ENCODE measurements at regions not wholly inside any gene's neighbourhood (a gene's known extent, or its start where the extent isn't known, plus 50 kb on each side); places are given as distances from the start of the nearest gene placed in this dataset.

- no peak for DNase-seq (ENCODE audit: low read depth in 3 of 3, low spot score in 1 of 3)
Measured at GRCh38 chr15:31551323-31551722, 224.7 kb downstream of the KLF13 start.

- DNase-seq (ENCODE audit: low read depth in 3 of 3, low spot score in 1 of 3), result no peak
Measured at GRCh38 chr15:31552482-31553099, 226.0 kb downstream of the KLF13 start.

- DNase-seq (ENCODE audit: low read depth in 3 of 3, low spot score in 1 of 3), result no peak
Measured at GRCh38 chr15:31554261-31554660, 227.6 kb downstream of the KLF13 start.

GRCh38 chr15:31555022-31555421, 228.4 kb downstream of the KLF13 start:
- DNase-seq (ENCODE audit: low read depth in 3 of 3, low spot score in 1 of 3), result no peak

DNA sequence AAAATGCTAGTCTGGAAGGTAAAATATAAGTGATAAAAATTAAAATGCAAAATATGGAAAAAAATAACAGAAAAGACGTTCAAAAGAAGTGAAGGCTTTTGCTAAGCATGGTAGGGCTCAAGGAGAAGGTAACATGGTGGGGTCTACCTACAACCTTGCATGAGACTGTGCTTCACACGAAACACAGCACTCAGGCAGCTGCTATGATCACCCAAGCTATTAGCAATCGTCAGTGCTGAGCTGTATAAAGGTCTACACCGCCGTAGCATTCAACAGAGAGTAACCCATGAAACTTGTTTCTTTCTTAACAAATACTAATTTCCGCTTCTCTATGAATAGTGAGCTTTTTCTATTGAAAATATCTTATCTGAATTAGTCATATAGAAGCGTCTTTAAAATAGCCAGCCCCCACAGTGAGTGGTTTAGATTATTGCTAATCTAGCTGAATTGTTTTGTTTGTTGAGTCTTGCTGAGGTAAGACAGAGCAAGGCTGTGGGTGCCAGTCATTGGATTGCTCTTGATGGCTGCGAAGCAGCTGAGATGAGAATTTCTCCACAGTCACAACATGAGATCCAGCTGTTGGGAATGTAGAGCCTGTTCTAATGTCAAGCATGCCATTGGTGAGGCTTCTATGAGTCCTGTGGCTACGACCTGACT, 230.0 kb downstream of the KLF13 start:
- DNase-seq (ENCODE audit: low read depth in 3 of 3, low spot score in 1 of 3), result no peak

- no peak for DNase-seq (ENCODE audit: low read depth in 3 of 3, low spot score in 1 of 3)
Measured at GRCh38 chr15:31557899-31558298, 231.3 kb downstream of the KLF13 start.

DNA sequence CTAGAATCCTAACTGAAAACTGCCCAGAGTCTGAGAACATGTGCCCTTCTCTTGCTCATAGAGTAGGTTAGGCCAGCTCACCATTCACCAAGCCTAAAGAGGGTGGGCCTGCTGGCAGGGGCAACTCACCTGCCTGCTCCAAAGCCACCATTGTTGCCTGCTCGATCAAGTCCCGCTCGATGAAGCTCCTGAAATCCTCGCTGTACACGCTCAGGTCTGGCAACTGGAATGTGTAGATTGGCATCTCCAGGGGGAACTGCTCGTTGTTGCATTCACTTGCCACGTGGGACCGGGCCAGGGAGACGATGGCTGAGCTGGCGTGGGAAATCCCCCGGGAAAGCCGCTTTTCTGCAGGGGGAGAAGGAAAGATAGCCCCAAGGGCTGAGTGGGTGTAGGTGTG, 232.2 kb downstream of the KLF13 start:
- no peak for DNase-seq (ENCODE audit: low read depth in 3 of 3, low spot score in 1 of 3)

- no peak for DNase-seq (ENCODE audit: low read depth in 3 of 3, low spot score in 1 of 3)
Measured at GRCh38 chr15:31559786-31560185, 233.2 kb downstream of the KLF13 start.

DNA sequence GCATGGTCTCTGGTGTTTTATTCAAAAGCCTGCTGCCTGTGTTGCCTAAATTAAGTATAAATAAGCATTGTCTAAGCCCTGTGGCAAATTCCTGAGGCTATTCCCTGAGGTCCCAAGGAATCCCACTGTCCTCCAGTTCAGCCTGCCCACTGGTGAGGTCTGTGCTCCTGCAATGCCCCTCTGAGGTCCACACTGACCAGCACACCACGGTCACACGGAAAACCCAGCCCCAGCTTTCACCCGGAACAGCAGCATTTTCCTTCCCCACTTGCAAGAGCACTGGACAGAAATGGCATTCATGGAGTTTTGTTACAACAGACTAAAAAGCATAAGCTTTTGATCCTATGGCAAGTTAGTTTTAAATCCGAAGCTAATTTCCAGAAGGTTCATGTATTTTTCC, 234.0 kb downstream of the KLF13 start:
- DNase-seq (ENCODE audit: low read depth in 3 of 3, low spot score in 1 of 3), result no peak

DNA sequence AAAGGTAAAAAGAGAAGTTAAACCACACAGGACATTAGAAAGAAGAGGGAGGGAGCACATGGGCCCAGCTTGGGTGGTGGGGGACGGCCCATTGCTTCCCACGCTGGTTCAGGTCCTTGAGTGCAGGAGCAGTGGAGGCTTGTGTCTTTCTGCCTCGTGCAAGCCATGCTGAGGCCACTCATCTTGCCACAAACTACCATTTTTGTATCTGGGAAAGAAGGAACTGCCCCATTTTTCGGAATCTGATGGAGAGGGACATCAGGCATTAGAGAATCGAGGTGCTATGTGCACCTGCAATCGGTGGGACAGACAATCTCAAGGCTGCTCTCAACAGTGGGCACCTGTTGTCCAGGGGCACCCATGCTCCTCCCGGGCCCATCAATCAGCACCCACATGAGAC, 234.5 kb downstream of the KLF13 start:
- no peak for DNase-seq (ENCODE audit: low read depth in 3 of 3, low spot score in 1 of 3)

DNA sequence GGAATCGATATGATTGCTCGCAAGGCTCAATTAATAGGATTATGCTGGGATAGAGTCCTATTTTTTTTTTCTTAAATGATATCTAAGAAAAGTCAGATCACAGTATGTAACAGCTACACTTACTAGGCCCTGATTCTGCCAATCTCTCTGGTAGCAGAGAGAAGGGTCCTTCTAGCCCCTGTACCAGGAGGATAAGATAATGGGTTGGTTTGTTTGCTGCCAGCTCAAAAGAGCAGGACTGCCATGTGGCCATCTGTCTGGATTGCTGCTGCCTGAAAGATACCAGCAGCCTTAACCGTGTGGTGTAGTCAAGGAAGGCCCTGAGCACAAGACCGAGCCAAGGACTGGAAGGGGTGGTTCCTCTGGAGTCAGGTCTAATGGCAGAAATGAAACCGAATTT, 236.4 kb downstream of the KLF13 start:
- DNase-seq (ENCODE audit: low read depth in 3 of 3, low spot score in 1 of 3), result no peak

DNA sequence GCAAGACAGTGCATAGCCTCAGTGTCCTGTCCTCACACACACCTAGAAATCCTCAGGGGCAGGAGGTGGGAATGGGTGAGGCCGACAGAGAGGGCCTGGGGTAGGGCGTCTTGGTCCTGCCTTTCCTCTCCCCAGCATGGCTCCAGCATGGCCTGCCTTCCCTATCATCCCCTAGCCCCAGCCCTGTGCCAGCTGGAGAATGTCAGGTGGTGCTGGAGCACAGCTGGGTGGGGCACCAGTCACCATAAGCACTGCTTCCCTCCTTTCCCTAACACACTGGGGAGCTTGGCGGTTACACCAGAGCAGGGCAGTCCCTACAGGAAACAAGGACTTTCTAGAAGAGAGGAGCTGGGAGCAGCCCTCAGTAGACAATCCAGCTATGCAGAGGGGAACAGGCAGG, 236.8 kb downstream of the KLF13 start:
- no peak for DNase-seq (ENCODE audit: low read depth in 3 of 3, low spot score in 1 of 3)

DNA sequence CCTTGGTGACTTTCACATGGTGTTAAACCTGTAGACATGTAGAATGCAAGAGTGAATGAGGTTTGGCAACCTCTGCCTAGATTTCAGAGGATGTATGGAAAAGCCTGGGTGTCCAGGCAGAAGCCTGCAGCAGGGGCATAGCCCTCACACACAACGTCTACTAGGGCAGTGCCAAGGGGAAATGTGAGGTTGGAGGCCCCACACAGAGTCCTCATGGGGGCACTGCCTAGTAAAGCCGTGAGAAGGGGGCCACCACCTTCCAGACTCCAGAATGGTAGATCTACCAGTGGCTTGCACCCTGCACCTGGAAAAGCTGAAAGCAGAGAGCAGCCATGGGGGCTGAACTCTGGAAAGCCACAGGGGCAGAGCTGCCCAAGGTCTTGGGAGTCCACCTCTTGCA, 241.2 kb downstream of the KLF13 start:
- no peak for DNase-seq (ENCODE audit: low read depth in 3 of 3, low spot score in 1 of 3)

GRCh38 chr15:31569836-31570235, 243.2 kb downstream of the KLF13 start:
- no peak for DNase-seq (ENCODE audit: low read depth in 3 of 3, low spot score in 1 of 3)

DNA sequence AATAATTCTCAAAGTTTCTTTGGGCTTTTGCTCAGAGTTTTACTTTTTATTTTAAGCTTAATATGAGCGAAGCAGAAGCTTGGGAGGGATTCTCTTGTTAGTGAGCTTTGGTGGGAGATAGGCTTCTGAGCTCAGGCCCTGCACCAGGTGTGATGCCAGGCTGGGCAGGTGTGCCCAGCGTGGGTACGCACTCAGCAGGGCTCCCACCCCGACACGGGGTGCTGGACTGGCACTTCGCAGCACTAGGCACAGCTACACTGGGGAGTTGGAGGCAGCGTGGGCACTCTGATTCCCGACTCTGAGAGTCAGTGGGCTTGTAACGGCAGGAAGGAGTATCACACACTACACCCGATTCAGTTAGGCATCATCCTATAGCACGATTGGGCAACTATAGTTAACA, 244.0 kb downstream of the KLF13 start:
- DNase-seq (ENCODE audit: low read depth in 3 of 3, low spot score in 1 of 3), result no peak

GRCh38 chr15:31571676-31572075, 245.0 kb downstream of the KLF13 start:
- DNase-seq (ENCODE audit: low read depth in 3 of 3, low spot score in 1 of 3), result no peak

- DNase-seq (ENCODE audit: low read depth in 3 of 3, low spot score in 1 of 3), result no peak
Measured at GRCh38 chr15:31573759-31574158, 247.1 kb downstream of the KLF13 start.

DNA sequence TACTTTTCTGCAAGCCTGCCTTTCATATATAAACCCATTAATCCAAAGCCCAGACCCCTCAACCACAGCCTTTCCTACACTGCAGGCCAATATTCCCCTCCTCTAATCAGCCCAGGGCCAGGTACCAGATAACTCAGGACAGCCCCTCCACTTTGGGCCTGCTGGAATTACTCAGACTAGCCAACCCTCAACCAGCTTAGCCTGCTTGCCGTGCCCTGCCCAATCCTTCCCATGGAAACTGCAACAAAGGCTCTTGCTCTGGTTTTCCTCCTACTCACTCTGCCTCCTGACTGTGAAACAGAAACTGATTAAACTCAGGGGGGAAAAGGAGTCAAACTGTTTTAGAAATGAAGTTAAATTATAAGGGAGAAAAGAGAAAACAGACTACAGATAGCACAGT, 248.1 kb downstream of the KLF13 start:
- DNase-seq (ENCODE audit: low read depth in 3 of 3, low spot score in 1 of 3), result no peak

DNA sequence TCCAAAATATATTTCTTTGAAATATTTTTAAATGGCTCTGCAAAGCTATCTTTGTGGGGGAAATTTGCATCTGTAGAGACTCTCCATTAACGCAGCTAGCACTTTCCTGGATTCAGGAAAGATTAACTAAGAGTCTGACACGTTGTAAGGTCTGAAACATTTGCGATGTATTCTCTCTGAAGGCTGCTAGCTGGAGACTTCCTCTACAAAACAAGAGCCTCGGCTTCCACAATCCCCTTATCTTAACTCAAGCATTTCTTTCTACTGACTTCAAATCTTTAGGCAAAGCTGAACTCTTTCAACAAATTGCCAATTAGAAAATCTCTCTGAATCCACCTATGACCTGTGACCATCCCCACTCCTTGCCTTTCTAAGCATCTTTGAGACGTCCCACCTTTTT, 250.5 kb downstream of the KLF13 start:
- no peak for DNase-seq (ENCODE audit: low read depth in 3 of 3, low spot score in 1 of 3)

- no peak for DNase-seq (ENCODE audit: low read depth in 3 of 3, low spot score in 1 of 3)
Measured at GRCh38 chr15:31579282-31579681, 252.6 kb downstream of the KLF13 start.

DNA sequence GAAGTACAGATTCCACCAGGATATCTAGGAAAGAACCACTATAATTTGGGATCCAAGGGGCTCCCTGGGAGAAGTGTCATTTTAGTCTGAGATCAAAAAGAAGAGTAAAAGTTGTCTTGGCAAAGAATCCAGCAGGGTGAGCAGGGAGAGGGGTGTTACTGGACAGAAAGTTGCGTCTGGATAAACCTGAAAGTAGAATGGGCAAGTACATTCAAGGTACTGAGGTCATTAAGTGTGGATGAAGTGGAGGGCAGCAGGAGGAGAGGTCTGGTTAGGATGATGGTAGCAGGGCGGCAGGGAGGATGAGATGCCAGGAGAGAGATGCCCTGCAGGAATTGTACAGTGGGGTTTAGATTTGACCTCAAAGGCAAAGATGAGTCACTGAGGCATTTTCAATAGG, 253.3 kb downstream of the KLF13 start:
- no peak for DNase-seq (ENCODE audit: low read depth in 3 of 3, low spot score in 1 of 3)

DNA sequence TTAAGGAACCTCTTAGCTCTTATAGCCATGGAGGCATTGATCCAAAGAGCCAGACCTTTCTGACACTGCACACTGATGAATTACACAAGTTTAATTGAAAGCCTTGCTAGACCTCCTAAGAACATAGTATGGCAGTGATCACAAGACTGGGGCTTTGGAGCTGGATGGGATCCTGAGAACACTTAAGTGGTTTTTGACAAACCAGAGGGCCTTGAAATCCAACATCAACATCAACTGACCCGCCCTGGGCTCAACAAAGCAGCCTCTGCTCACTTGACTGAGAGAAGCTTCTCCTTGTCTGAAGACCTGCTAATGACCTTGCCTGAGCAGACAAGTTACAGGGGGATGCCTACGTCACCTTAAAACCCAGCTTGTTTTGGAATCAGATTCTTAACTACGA, 257.6 kb downstream of the KLF13 start:
- no peak for DNase-seq (ENCODE audit: low read depth in 3 of 3, low spot score in 1 of 3)

GRCh38 chr15:31585240-31585639, 258.6 kb downstream of the KLF13 start:
- no peak for DNase-seq (ENCODE audit: low read depth in 3 of 3, low spot score in 1 of 3)

All from stimulated activated CD4-positive, alpha-beta T cell treated with anti-CD3 and anti-CD28 coated beads, TNF-alpha, amount 100 ng/mL, for 1 hour (primary cell).